ENCODE measurements at regions not wholly inside any gene's neighbourhood (a gene's known extent, or its start where the extent isn't known, plus 50 kb on each side); places are given as distances from the start of the nearest gene placed in this dataset.

GRCh38 chr15:60138397-60138968 is 134.4 kb downstream of the FOXB1 start:
- no peak for TF ChIP-seq CTCF (IDR thresholded peaks at IDR 0.05)
- no peaks in the 10 kb centered on the region for H3K9me3 Mint-ChIP-seq
- no peaks in the 10 kb centered on the region for H3K4me1 Mint-ChIP-seq
- no peak overlapping the region for H3K27ac Mint-ChIP-seq
- H3K36me3 Mint-ChIP-seq (ENCODE audit: low read depth): no peaks in the 10 kb centered on the region
- peaks cover 34% of the 10 kb centered on the region for H3K27me3 Mint-ChIP-seq
- H3K4me3 Mint-ChIP-seq: no peak overlapping the region
- no peak for DNase-seq
- ChIA-PET POLR2A (no interaction called here), CTCF (no interaction called here)
- intact Hi-C loops (cut with micrococcal nuclease): no loop called here
- no peak for ATAC-seq (ENCODE audit: low read depth)

- no peak for TF ChIP-seq CTCF (IDR thresholded peaks at IDR 0.05)
- H3K27me3 Mint-ChIP-seq: peaks cover 20% of the 10 kb centered on the region
- H3K27ac Mint-ChIP-seq: no peak overlapping the region
- CTCF ChIA-PET: no interaction called here
- ATAC-seq (ENCODE audit: low read depth) (no peak), DNase-seq (no peak)
- intact Hi-C loops (cut with micrococcal nuclease): no loop called here
- H3K9me3 Mint-ChIP-seq: no peaks in the 10 kb centered on the region
- POLR2A ChIA-PET: no interaction called here
- no peak overlapping the region for H3K4me3 Mint-ChIP-seq
- H3K4me1 Mint-ChIP-seq: peaks cover 3% of the 10 kb centered on the region
- no peaks in the 10 kb centered on the region for H3K36me3 Mint-ChIP-seq (ENCODE audit: low read depth)
These were observed 148.3 kb downstream of the FOXB1 start for GRCh38 chr15:60152386-60152785.

GRCh38 chr15:60154764-60155325 is 150.7 kb downstream of the FOXB1 start:
- no peak for TF ChIP-seq CTCF (IDR thresholded peaks at IDR 0.05)
- no peaks in the 10 kb centered on the region for H3K9me3 Mint-ChIP-seq
- no peak overlapping the region for H3K4me3 Mint-ChIP-seq
- CTCF ChIA-PET: no interaction called here
- POLR2A ChIA-PET: no interaction called here
- no peak overlapping the region for H3K27ac Mint-ChIP-seq
- intact Hi-C loops (cut with micrococcal nuclease): no loop called here
- ATAC-seq (ENCODE audit: low read depth) (no peak), DNase-seq (no peak)
- H3K27me3 Mint-ChIP-seq: peaks cover 20% of the 10 kb centered on the region
- H3K36me3 Mint-ChIP-seq (ENCODE audit: low read depth): no peaks in the 10 kb centered on the region
- H3K4me1 Mint-ChIP-seq: peaks cover 3% of the 10 kb centered on the region

- intact Hi-C loops (cut with micrococcal nuclease): no loop called here
- no peak for ATAC-seq (ENCODE audit: low read depth)
- no peak overlapping the region for H3K4me3 Mint-ChIP-seq
- peaks cover 3% of the 10 kb centered on the region for H3K4me1 Mint-ChIP-seq
- CTCF ChIA-PET: no interaction called here
- H3K27me3 Mint-ChIP-seq: peaks cover 19% of the 10 kb centered on the region
- no peak for DNase-seq
- no peak for TF ChIP-seq CTCF (IDR thresholded peaks at IDR 0.05)
- POLR2A ChIA-PET: no interaction called here
- H3K36me3 Mint-ChIP-seq (ENCODE audit: low read depth): no peaks in the 10 kb centered on the region
- H3K27ac Mint-ChIP-seq: no peak overlapping the region
- H3K9me3 Mint-ChIP-seq: no peaks in the 10 kb centered on the region
These were observed 151.6 kb downstream of the FOXB1 start for GRCh38 chr15:60155661-60156060.

DNA sequence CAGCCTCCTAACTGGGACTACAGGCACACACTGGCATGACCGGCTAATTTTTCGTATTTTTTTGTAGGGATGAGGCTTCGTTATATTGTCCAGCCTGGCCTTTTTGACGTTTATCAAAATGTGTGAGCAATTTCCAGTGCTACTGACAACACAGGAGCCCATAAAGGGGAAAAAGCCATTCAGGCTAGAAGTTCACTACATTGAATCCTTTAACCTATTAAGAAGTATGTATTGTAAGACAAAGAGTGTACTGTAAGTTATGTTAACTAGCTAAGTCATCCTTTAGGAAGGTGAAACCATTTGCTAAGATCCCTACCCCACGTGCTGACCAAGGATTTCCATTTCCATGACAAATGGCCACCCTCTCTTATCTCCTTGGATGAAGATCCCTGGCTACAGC is 156.8 kb downstream of the FOXB1 start:
- no peaks in the 10 kb centered on the region for H3K4me1 Mint-ChIP-seq
- ATAC-seq (ENCODE audit: low read depth): no peak
- no peak for DNase-seq
- intact Hi-C loops (cut with micrococcal nuclease): no loop called here
- POLR2A ChIA-PET: no interaction called here
- no peak overlapping the region for H3K27ac Mint-ChIP-seq
- CTCF ChIA-PET: no interaction called here
- no peak overlapping the region for H3K4me3 Mint-ChIP-seq
- no peaks in the 10 kb centered on the region for H3K36me3 Mint-ChIP-seq (ENCODE audit: low read depth)
- no peak for TF ChIP-seq CTCF (IDR thresholded peaks at IDR 0.05)
- H3K27me3 Mint-ChIP-seq: peaks cover 20% of the 10 kb centered on the region
- peaks cover 4% of the 10 kb centered on the region for H3K9me3 Mint-ChIP-seq

All from activated B cell treated with CpG ODN at 0.5 μM for 24 hours (primary cell).